ENCODE measurements at regions not wholly inside any gene's neighbourhood (a gene's known extent, or its start where the extent isn't known, plus 50 kb on each side); places are given as distances from the start of the nearest gene placed in this dataset.

GRCh38 chr7:51732951-51733350 lies 416.3 kb upstream of the COBL start:
- in situ Hi-C loops (cut with MboI; ENCODE audit: low pct_unique_long_range_greater_than_20kb, low sequenced_read_pairs, unreplicated experiment) = no loop called here
- DNase-seq (ENCODE audit: low spot score) = no peak
- TF ChIP-seq, protein P1, sequence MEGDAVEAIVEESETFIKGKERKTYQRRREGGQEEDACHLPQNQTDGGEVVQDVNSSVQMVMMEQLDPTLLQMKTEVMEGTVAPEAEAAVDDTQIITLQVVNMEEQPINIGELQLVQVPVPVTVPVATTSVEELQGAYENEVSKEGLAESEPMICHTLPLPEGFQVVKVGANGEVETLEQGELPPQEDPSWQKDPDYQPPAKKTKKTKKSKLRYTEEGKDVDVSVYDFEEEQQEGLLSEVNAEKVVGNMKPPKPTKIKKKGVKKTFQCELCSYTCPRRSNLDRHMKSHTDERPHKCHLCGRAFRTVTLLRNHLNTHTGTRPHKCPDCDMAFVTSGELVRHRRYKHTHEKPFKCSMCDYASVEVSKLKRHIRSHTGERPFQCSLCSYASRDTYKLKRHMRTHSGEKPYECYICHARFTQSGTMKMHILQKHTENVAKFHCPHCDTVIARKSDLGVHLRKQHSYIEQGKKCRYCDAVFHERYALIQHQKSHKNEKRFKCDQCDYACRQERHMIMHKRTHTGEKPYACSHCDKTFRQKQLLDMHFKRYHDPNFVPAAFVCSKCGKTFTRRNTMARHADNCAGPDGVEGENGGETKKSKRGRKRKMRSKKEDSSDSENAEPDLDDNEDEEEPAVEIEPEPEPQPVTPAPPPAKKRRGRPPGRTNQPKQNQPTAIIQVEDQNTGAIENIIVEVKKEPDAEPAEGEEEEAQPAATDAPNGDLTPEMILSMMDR (IDR thresholded peaks at IDR 0.05; ENCODE audit: extremely low read depth, insufficient read depth, missing control alignments) = no peak

- in situ Hi-C loops (cut with MboI; ENCODE audit: low pct_unique_long_range_greater_than_20kb, low sequenced_read_pairs, unreplicated experiment) = no loop called here
- no peak for DNase-seq (ENCODE audit: low spot score)
- TF ChIP-seq, protein P1 (IDR thresholded peaks at IDR 0.05; ENCODE audit: extremely low read depth, insufficient read depth, missing control alignments) = no peak
These were observed 415.5 kb upstream of the COBL start for GRCh38 chr7:51732116-51732515.

- DNase-seq (ENCODE audit: low spot score) = no peak
- in situ Hi-C loops (cut with MboI; ENCODE audit: low pct_unique_long_range_greater_than_20kb, low sequenced_read_pairs, unreplicated experiment) = no loop called here
- TF ChIP-seq, protein P1 (IDR thresholded peaks at IDR 0.05; ENCODE audit: extremely low read depth, insufficient read depth, missing control alignments) = no peak
These were observed 414.5 kb upstream of the COBL start for GRCh38 chr7:51731075-51731474.

- in situ Hi-C loops (cut with MboI; ENCODE audit: low pct_unique_long_range_greater_than_20kb, low sequenced_read_pairs, unreplicated experiment) = no loop called here
- DNase-seq (ENCODE audit: low spot score) = no peak
- TF ChIP-seq, protein P1 (IDR thresholded peaks at IDR 0.05; ENCODE audit: extremely low read depth, insufficient read depth, missing control alignments) = no peak
These were observed 410.8 kb upstream of the COBL start for GRCh38 chr7:51727441-51727840.

GRCh38 chr7:51706851-51707250 lies 390.2 kb upstream of the COBL start:
- in situ Hi-C loops (cut with MboI; ENCODE audit: low pct_unique_long_range_greater_than_20kb, low sequenced_read_pairs, unreplicated experiment) = no loop called here
- DNase-seq (ENCODE audit: low spot score) = no peak
- TF ChIP-seq, protein P1 (IDR thresholded peaks at IDR 0.05; ENCODE audit: extremely low read depth, insufficient read depth, missing control alignments) = no peak

DNA sequence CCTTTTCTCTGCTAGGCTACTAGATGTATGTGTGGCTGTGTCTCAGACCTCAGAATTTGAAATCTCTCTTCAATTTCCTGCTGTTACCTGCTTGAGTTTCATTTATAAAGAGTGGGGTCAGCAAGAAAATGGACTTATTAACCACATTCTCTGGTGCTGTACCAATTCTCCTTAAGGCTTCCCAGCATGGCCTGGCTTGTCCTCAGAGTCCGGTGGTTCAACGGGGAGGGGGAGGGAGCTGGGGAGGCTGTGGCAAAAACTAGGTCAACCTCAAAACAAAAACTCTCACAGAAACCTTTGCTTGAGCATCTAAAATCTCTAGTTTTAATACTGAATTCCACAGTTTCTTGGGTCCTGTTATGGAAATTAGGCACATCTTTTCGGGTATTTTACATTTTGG lies 389.1 kb upstream of the COBL start:
- in situ Hi-C loops (cut with MboI; ENCODE audit: low pct_unique_long_range_greater_than_20kb, low sequenced_read_pairs, unreplicated experiment) = no loop called here
- TF ChIP-seq, protein P1 (IDR thresholded peaks at IDR 0.05; ENCODE audit: extremely low read depth, insufficient read depth, missing control alignments) = no peak
- no peak for DNase-seq (ENCODE audit: low spot score)

GRCh38 chr7:51702673-51703072 lies 386.1 kb upstream of the COBL start:
- no peak for DNase-seq (ENCODE audit: low spot score)
- TF ChIP-seq, protein P1 (IDR thresholded peaks at IDR 0.05; ENCODE audit: extremely low read depth, insufficient read depth, missing control alignments) = no peak
- in situ Hi-C loops (cut with MboI; ENCODE audit: low pct_unique_long_range_greater_than_20kb, low sequenced_read_pairs, unreplicated experiment) = no loop called here
